Spinal cord (tissue), 1 donor: ENCODE measurements at regions not wholly inside any gene's neighbourhood (a gene's known extent, or its start where the extent isn't known, plus 50 kb on each side); places are given as distances from the start of the nearest gene placed in this dataset. TPM values are rescaled to one million over a fixed set of nuclear protein-coding genes. Genes with fewer than 3 reads are reported as not detected.

ENCODE experiments used
- small RNA-seq: library from RNA; depleted of rRNA; stranded (forward); fragments of <200 nt; gene quantifications from one replicate; pipeline ENCODE3, GENCODE V24; 2014; ENCODE audit warnings: low replicate concordance

Small RNAs in the stretch of these regions (small RNA-seq; reads per million reads assigned to genes)
- gene AL445646.1 = not detected
